A673 (cell line): ENCODE measurements at regions not wholly inside any gene's neighbourhood (a gene's known extent, or its start where the extent isn't known, plus 50 kb on each side); places are given as distances from the start of the nearest gene placed in this dataset.
"Not testable (repeated sequence)": the region's sequence is repeated elsewhere in the genome, so short reads cannot be mapped to it uniquely, and the experiment has no call there.

Source experiments
- BruUV-seq: library from RNA; stranded (reverse); fragments of 400-500 nt; replicated peaks from 2 replicates; lab custom pipeline; 2021; lab: Mats Ljungman, UMichigan
- CTCF ChIA-PET: fragments of 300-600 bp; sonication (Branson Sonifier 250); formaldehyde crosslinking; loops from one replicate; lab custom pipeline; 2022; ENCODE audit warnings: antibody characterized with exemption; lab: Charles Lee
- POLR2A ChIA-PET: fragments of 300-600 bp; sonication (Branson Sonifier 250); formaldehyde crosslinking; loops from one replicate; lab custom pipeline; 2022; ENCODE audit warnings: antibody characterized with exemption; ENCODE audit not compliant: low non-redundant PET; lab: Charles Lee
- DNase-seq: peaks from one replicate; pipeline ENCODE4 v3.0.0-alpha.2; 2015; ENCODE audit warnings: low spot score
- H3K27ac ChIP-seq: fragments of 200-600 bp; sonication (generic); 2 replicates; pipeline ENCODE4 v1.5.1; 2016; ENCODE audit warnings: mixed run types, low read depth, mild to moderate bottlenecking, mixed read lengths, antibody characterized with exemption, low read length; ENCODE audit not compliant: poor library complexity, severe bottlenecking
- H3K27me3 ChIP-seq: fragments of 200-600 bp; sonication (generic); replicated peaks from 2 replicates; pipeline ENCODE4 v1.6.1; 2017; ENCODE audit warnings: mixed run types, low read depth, mild to moderate bottlenecking, mixed read lengths, antibody characterized with exemption, low read length; ENCODE audit not compliant: insufficient read depth, poor library complexity
- H3K36me3 ChIP-seq: fragments of 200-600 bp; sonication (generic); 2 replicates; pipeline ENCODE4 v1.6.1; 2016; ENCODE audit warnings: mixed run types, mild to moderate bottlenecking, mixed read lengths, antibody characterized with exemption, low read length; ENCODE audit not compliant: insufficient read depth, poor library complexity, severe bottlenecking
- H3K4me1 ChIP-seq: fragments of 200-600 bp; sonication (generic); 2 replicates; pipeline ENCODE4 v1.6.1; 2017; ENCODE audit warnings: mixed run types, mild to moderate bottlenecking, mixed read lengths, antibody characterized with exemption, low read length; ENCODE audit not compliant: insufficient read depth, poor library complexity, severe bottlenecking
- H3K4me3 ChIP-seq: fragments of 200-600 bp; sonication (generic); 2 replicates; pipeline ENCODE4 v1.5.1; 2016; ENCODE audit warnings: low read depth, mixed run types, mild to moderate bottlenecking, mixed read lengths, low read length; ENCODE audit not compliant: poor library complexity, severe bottlenecking
- H3K9me3 ChIP-seq: fragments of 200-600 bp; sonication (generic); 2 replicates; pipeline ENCODE4 v1.6.1; 2016; ENCODE audit warnings: mixed run types, low read depth, mild to moderate bottlenecking, mixed read lengths, antibody characterized with exemption, low read length; ENCODE audit not compliant: poor library complexity, severe bottlenecking
- EZH2 ChIP-seq: fragments of 200-600 bp; sonication (generic); IDR thresholded peaks from 2 replicates; pipeline ENCODE4 v1.6.1; 2017; ENCODE audit warnings: borderline replicate concordance, low read depth, mild to moderate bottlenecking, mixed read lengths, antibody characterized with exemption, low read length; ENCODE audit not compliant: poor library complexity, severe bottlenecking
- intact Hi-C: fragments of 100-400 bp; cut with micrococcal nuclease; formaldehyde crosslinking; loops from one replicate; pipeline ENCODE4 v1.10.0; 2022; ENCODE audit not compliant: unreplicated experiment
- TF ChIP-seq, protein P1 (sequence below): fragments of 300-800, 200-600 bp; sonication (generic); conservative IDR thresholded peaks from 2 replicates; pipeline ENCODE4 v1.5.1; 2017; ENCODE audit warnings: low read depth, mild to moderate bottlenecking, antibody characterized with exemption, low read length, moderate library complexity, mixed read lengths

DNA sequence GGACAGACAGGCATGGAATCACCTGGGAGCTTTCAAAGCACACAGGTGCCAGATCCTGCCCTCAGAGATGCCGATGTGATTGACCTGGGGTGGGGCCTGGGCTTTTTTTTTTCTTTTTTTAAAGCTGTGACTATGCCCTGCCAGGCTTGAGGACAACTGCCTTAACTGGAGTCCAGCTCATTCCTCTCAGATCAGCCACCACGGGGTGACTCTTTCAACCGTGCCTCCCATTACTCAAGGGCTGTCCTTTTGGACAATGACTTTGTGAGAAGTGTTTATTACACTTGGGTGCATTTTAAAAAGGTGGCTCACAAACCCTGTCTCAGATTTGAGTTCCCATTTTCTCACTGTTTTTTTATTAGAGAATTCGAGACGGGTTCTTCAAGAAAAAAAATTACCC is 57.1 kb upstream of the RALY start:
- BruUV-seq: no TSS peak
- CTCF ChIA-PET: interaction anchor here (0.7 kb wide), 1 partner anchor 134 kb away, joined by 3 read pairs; no protein-coding TSS in a partner anchor

DNA sequence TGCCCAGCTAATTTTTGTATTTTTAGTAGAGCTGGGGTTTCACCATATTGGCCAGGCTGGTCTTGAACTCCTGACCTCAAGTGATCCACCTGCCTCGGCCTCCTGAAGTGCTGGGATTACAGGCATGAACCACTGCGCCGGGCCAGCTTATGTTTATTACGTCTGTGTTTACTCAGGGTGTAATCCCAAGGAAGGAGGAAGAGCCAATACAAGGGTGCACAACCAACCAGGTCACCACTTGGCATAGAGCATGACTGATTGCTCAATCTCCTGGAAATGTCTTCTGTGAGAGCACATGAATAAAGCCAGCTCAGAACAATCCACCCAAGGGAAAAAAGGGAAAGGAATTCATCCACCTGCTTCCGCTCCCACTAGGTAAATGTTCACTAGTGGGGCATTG is 54.7 kb upstream of the RALY start:
- intact Hi-C loops, H3K4me1 ChIP-seq, H3K4me3 ChIP-seq, H3K27ac ChIP-seq, H3K36me3 ChIP-seq, H3K27me3 ChIP-seq, H3K9me3 ChIP-seq, DNase-seq, BruUV-seq, CTCF ChIA-PET: not testable (repeated sequence)
- POLR2A ChIA-PET: interaction anchor here (0.6 kb wide), 1 partner anchor 162 kb away, joined by 10 read pairs; no protein-coding TSS in a partner anchor

More for the DNA sequence above, 57.1 kb upstream of the RALY start:
- POLR2A ChIA-PET: no interaction called here
- TF ChIP-seq, protein P1, sequence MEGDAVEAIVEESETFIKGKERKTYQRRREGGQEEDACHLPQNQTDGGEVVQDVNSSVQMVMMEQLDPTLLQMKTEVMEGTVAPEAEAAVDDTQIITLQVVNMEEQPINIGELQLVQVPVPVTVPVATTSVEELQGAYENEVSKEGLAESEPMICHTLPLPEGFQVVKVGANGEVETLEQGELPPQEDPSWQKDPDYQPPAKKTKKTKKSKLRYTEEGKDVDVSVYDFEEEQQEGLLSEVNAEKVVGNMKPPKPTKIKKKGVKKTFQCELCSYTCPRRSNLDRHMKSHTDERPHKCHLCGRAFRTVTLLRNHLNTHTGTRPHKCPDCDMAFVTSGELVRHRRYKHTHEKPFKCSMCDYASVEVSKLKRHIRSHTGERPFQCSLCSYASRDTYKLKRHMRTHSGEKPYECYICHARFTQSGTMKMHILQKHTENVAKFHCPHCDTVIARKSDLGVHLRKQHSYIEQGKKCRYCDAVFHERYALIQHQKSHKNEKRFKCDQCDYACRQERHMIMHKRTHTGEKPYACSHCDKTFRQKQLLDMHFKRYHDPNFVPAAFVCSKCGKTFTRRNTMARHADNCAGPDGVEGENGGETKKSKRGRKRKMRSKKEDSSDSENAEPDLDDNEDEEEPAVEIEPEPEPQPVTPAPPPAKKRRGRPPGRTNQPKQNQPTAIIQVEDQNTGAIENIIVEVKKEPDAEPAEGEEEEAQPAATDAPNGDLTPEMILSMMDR: no peak
- TF ChIP-seq EZH2: no peak
- Histone ChIP-seq H3K27ac (no peak overlapping the region), H3K9me3 (no peaks in the 10 kb centered on the region), H3K27me3 (no peaks in the 10 kb centered on the region), H3K36me3 (no peaks in the 10 kb centered on the region), H3K4me3 (no peak overlapping the region), H3K4me1 (no peaks in the 10 kb centered on the region)
- intact Hi-C loops: no loop called here
- DNase-seq: no peak

DNA sequence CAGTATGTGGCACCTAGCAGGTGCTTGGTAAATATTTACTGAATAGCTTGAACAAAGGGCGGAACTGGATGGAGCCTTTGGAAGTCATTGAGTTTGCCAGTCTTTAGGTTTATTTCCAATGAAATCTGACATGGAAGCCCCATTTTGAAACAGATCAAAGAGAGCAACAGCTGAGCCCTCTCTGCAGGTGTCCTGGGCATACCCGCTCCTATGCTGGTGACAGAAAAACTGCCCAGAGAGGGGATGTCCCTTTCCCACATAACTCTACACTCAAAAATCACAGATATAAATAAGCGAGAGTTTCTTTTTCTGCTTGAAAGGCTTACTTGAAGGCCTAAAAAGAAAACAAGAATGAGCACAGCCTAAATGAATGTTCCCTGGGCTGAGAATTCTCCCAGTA is 53.0 kb upstream of the RALY start:
- Histone ChIP-seq H3K27ac (no peak overlapping the region), H3K4me3 (no peak overlapping the region), H3K4me1 (no peaks in the 10 kb centered on the region), H3K36me3 (no peaks in the 10 kb centered on the region), H3K27me3 (no peaks in the 10 kb centered on the region), H3K9me3 (no peaks in the 10 kb centered on the region)
- TF ChIP-seq, protein P1: no peak
- no peak for TF ChIP-seq EZH2
- intact Hi-C loops: no loop called here
- POLR2A ChIA-PET: no interaction called here
- no TSS peak for BruUV-seq
- CTCF ChIA-PET: no interaction called here
- DNase-seq: no peak
